DLD1 (cell line): ENCODE measurements at regions not wholly inside any gene's neighbourhood (a gene's known extent, or its start where the extent isn't known, plus 50 kb on each side); places are given as distances from the start of the nearest gene placed in this dataset.
"Not testable (repeated sequence)": the region's sequence is repeated elsewhere in the genome, so short reads cannot be mapped to it uniquely, and the experiment has no call there.

Experiments
- in situ Hi-C: cut with HindIII; loops from 2 replicates; pipeline ENCODE4 v1.10.0; 2017; ENCODE audit warnings: low sequenced_read_pairs

GRCh38 chr20:11682285-11682684 lies 235.4 kb upstream of the BTBD3 start:
- in situ Hi-C loops = no loop called here

GRCh38 chr20:11686195-11686594 lies 231.5 kb upstream of the BTBD3 start:
- in situ Hi-C loops = no loop called here

- in situ Hi-C loops = no loop called here
Observed at GRCh38 chr20:11686820-11687543, 230.7 kb upstream of the BTBD3 start.

DNA sequence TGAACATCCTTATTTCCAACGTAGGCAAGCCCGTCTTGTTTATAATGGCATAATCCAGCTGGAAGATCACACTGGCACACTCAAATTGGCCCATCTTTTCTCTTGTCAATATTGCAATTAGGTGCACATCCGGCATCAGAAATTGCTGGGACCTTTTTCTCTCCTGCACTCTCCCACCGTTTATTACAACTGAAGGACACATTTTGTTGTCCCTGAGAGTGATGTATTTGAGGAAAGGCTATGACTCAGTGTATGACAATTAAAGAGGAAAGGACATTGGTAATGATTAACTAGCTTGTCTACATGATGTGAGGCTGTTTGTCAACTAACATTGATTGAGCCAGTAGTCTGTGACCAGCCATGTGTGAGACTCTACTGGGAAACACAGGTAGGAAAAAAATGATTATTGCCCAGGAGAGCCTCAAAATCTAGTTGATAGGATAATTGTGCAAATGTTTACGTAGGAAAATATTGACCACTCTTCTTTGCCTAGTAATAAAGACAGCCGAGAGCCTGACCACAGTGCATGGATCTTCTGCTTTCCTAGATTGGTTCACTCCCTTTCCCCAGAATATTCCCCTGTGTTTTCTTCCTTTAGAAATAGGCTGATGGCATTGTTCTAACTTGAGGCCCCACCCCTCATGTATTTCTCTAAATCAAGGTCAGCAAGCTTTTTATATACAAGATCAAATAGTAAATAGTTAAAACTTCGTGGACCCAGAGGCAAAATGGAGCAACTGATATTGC lies 230.0 kb upstream of the BTBD3 start:
- in situ Hi-C loops = no loop called here

GRCh38 chr20:11689262-11689661 lies 228.4 kb upstream of the BTBD3 start:
- in situ Hi-C loops = no loop called here

DNA sequence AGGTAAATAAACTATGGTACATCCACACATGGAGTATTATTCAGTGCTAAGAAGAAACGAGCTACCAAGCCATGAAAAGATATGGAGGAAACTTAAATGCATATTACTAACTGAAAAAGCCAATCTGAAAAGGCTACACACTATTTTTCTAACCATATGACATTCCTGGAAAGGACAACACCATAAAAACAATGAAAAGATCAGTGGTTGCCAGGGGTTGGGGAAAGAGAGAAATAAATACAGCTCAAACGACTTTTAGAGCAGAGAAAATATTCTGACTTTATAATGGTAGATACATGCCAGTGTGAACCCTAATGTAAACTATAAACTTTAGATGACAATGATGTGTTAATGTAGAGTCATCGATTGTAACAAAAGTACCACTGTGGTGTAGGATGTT lies 225.9 kb upstream of the BTBD3 start:
- in situ Hi-C loops = no loop called here

DNA sequence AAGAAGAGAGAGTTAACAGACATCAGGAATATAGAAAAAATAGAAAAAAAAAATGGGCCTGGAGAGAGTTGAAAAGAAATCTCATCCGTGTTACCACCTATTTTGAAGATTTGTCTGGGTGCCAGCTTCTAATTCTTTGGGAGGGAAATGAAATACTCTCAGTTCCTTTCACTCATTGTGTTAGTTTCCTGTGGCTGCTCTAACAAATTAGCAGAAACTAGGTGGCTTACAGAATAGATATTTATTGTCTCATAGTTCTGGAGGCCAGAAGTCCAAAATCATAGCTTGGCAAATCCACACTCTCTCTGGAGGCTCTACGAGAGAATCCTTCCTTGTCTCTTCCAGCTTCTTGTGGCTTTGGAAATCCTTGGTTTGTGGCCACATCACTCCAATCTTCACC lies 225.1 kb upstream of the BTBD3 start:
- in situ Hi-C loops = no loop called here

- in situ Hi-C loops = no loop called here
Observed at GRCh38 chr20:11694467-11694866, 223.2 kb upstream of the BTBD3 start.

GRCh38 chr20:11697055-11697454 lies 220.6 kb upstream of the BTBD3 start:
- in situ Hi-C loops = no loop called here

- in situ Hi-C loops = no loop called here
Observed at GRCh38 chr20:11697646-11698045, 220.0 kb upstream of the BTBD3 start.

- in situ Hi-C loops = no loop called here
Observed at GRCh38 chr20:11698124-11698523, 219.6 kb upstream of the BTBD3 start.

- in situ Hi-C loops = no loop called here
Observed at GRCh38 chr20:11700831-11701230, 216.9 kb upstream of the BTBD3 start.

DNA sequence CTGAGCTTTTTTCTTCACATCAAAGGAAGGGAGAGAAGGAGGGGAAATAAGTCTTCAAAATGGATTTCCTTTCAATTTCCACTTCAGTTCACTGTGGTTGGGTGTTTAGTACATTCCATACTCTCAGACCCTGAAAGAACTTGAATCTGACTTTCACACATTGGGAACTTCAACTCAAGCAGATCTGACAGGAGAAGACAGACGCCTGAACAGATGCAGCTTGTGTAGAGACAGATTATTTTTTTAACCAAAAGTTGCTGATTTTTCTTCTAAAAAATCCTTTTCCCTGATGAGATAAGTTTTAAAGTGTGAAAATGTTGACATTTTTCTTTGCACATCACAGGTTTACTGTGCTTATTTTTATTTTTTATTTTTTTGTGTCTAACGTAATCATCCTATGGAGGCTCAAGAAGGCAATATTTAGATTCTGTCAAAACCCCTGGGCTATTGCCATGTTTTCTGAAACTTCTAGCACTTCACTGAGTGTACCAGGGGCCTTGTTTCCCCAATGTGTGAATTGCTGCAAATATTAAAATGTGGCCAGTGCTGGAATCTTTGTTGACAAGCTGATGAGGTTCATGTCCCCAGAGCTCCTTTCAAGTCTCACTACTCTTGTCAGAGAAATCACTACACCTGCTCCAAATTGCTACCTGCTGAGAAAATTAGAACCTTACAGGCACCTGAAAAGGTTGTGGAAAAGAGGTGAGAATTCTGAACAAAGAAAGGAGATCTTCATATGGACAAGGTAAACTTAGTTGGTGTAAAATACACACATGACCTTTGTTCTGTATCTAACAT lies 214.8 kb upstream of the BTBD3 start:
- in situ Hi-C loops = no loop called here

- in situ Hi-C loops = no loop called here
Observed at GRCh38 chr20:11705512-11705911, 212.2 kb upstream of the BTBD3 start.

DNA sequence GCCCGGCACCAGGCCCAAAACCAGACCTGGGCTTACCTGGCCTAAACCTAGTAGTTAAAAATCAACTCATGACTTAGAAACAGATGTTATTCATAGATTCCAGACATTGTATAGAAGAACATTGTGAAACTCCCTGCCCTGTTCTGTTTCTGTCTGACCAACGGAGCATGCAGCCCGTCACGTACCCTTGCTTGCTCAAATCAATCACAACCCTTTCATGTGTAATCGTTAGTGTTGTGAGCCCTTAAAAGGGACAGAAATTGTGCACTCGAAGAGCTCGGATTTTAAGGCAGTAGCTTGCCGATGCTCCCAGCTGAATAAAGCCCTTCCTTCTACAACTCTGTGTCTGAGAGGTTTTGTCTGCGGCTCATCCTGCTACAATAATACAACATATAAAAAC lies 209.5 kb upstream of the BTBD3 start:
- in situ Hi-C loops = not testable (repeated sequence)

- in situ Hi-C loops = no loop called here
Observed at GRCh38 chr20:11711214-11711613, 206.5 kb upstream of the BTBD3 start.

GRCh38 chr20:11712639-11713160 lies 205.0 kb upstream of the BTBD3 start:
- in situ Hi-C loops = no loop called here

DNA sequence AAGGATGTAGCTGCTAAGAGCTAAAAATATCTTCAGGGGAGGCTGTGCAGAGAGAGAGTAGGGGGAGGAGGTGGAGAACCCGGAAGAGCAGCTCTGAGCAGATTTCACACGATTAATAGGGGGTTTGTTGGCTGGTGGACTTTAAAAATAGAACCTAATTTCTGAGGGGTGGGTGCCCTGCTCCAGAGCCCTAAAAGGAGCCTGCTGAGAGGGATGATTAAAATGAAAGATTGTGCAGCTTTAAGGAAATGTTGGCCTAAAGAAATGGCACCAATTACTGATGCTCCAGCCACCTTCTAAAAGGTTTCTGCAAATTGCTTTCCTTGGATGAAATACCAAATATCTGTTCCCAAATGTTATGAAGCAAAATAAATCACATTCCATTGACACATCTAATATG lies 202.8 kb upstream of the BTBD3 start:
- in situ Hi-C loops = no loop called here

DNA sequence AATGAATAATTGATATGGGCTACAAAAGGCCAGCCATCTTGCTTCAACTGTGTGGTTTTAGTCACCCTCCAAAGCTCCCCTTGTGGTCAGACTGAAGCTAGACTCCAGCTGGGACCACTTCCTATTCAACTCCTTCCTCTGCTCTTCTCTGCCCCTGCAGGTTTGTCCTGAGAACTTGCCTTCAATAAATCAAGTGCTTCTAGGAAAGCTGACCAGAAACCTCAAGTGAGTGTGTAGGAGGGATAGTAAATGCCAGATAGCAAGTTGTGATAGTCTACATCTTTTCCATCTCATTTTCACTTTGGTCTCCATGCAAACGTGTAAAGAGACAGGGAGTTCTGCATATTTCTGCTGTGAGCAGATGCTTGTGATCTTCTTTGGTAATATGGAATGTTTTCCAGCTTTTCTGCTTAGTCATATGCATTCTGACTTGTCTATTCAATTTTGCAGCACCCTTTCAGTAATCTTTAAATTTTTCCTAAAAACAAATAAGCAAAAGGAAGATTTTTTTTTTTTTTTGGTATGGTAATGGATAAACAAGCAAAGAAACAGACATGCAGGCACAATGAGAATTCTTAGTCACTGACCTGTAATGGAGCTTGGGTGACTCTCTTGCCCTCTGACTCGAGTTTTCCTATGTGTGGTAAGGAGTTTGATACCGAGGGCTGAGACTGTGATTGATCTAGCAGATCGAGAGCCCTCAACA lies 201.3 kb upstream of the BTBD3 start:
- in situ Hi-C loops = no loop called here

- in situ Hi-C loops = no loop called here
Observed at GRCh38 chr20:11716945-11717248, 200.8 kb upstream of the BTBD3 start.

- in situ Hi-C loops = no loop called here
Observed at GRCh38 chr20:11717562-11717961, 200.1 kb upstream of the BTBD3 start.
